Pancreas (tissue), 10 donors: ENCODE measurements at regions not wholly inside any gene's neighbourhood (a gene's known extent, or its start where the extent isn't known, plus 50 kb on each side); places are given as distances from the start of the nearest gene placed in this dataset.
"Not testable (repeated sequence)": the region's sequence is repeated elsewhere in the genome, so short reads cannot be mapped to it uniquely, and the experiment has no call there.

Experiments used
- ATAC-seq, 4 donors: fragments of 200-7000 bp; cut with Tn5 transposase; one replicate each; pipeline versions ENCODE4 v1.8.0 to v1.9.1; 2020; ENCODE audit warnings: mild to moderate bottlenecking in 4 of 4, moderate library complexity in 4 of 4
- DNase-seq, 6 donors: peaks; one replicate each; pipeline ENCODE4 v3.0.0-alpha.2; 2020
- FAIRE-seq: peaks from 2 replicates; lab custom pipeline; 2012; peaks lifted over from hg19 to GRCh38; lab: Jason Lieb, UNC
- H3K27ac ChIP-seq, 4 donors: fragments of 200-600 bp; sonication (generic); 1 replicate in 3 of 4; 2 replicates in 1 of 4; pipeline versions ENCODE4 v1.5.0 to v1.8.0; 2020
- H3K27me3 ChIP-seq, 4 donors: fragments of 200-600 bp; one replicate each; pipeline ENCODE4 v1.8.0; 2021
- H3K36me3 ChIP-seq, 3 donors: fragments of 200-600 bp; sonication (generic) in 1 of 3; one replicate each; pipeline versions ENCODE4 v1.5.0 to v1.8.0; 2020 to 2021
- H3K4me1 ChIP-seq, 3 donors: fragments of 200-600 bp; one replicate each; pipeline ENCODE4 v1.8.0; 2021
- H3K4me3 ChIP-seq, 4 donors: fragments of 200-600 bp; sonication (generic) in 2 of 4; one replicate each; pipeline versions ENCODE4 v1.5.0 to v1.8.0; 2020 to 2021
- H3K9me3 ChIP-seq, 4 donors: fragments of 200-600 bp; one replicate each; pipeline ENCODE4 v1.8.0; 2021
- WGBS, 2 donors: extraction: QIAGEN DNeasy Blood & Tissue Kit; methylation state at CpG; one replicate each; pipeline ENCODE4 v1.1.7; 2013; 5-methylcytosine and 5-hydroxymethylcytosine counted together
- intact Hi-C, 3 donors: fragments of 100-400 bp; cut with DNase I; formaldehyde crosslinking; loops; one replicate each; pipeline versions ENCODE4 v1.11.1 to v1.14.2; 2022
- TF ChIP-seq, protein P1 (sequence below), 4 donors: fragments of 200-600 bp; sonication (generic) in 3 of 4; IDR thresholded peaks; one replicate each; pipeline versions ENCODE4 v1.5.0 to v1.8.0; 2021; ENCODE audit warnings: antibody characterized with exemption in 4 of 4
- donor health status: healthy with polysubstance abuse.
- donor health status: DM: no; HTN: no; CAD: no; lungs with moderate emphysema.
- donor health status: DM: no; HTN: no; CAD: no.
- donor health status: control.
- donor health status: control.
- donor health status: Bipolar disorder and iron deficiency.
- donor health status: DM: yes; HTN: yes; CAD: no.
- donor health status: DM: no; HTN: no; CAD: no.
- donor health status: DM: no; HTN: no; CAD: no.
- donor health status: DM: yes; HTN: yes; CAD: no.

DNA sequence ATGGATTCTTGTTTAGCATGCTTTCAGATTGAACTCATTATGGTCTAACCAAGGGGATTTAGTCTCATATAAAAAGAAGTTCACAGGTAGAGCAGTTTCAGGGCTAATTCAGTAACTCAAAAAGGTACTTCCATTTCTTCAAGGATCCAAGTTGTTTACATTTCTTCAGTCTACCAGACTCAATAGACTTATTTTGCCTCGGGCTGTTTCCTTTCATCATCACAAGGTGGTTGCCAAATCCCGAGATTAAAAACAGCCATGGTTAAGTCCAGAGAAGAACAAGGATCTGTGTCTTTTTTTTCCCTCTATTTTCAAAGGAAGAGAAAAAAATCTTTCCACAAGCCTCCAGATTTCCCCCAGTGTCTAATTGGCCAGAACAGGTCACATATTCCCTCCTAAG is 69.8 kb upstream of the SNX9 start:
- H3K4me3 ChIP-seq = no peak overlapping the region
- no peaks in the 10 kb centered on the region for H3K9me3 ChIP-seq
- no peak overlapping the region for H3K27ac ChIP-seq
- H3K36me3 ChIP-seq = no peaks in the 10 kb centered on the region
- no peak for DNase-seq
- FAIRE-seq = no peak
- intact Hi-C loops = loop anchor here in 1 of 3 donors (10.0 kb wide), 1 partner anchor 312 kb away; no protein-coding TSS in a partner anchor
- no peak for ATAC-seq
- H3K27me3 ChIP-seq = no peaks in the 10 kb centered on the region
- TF ChIP-seq, protein P1, sequence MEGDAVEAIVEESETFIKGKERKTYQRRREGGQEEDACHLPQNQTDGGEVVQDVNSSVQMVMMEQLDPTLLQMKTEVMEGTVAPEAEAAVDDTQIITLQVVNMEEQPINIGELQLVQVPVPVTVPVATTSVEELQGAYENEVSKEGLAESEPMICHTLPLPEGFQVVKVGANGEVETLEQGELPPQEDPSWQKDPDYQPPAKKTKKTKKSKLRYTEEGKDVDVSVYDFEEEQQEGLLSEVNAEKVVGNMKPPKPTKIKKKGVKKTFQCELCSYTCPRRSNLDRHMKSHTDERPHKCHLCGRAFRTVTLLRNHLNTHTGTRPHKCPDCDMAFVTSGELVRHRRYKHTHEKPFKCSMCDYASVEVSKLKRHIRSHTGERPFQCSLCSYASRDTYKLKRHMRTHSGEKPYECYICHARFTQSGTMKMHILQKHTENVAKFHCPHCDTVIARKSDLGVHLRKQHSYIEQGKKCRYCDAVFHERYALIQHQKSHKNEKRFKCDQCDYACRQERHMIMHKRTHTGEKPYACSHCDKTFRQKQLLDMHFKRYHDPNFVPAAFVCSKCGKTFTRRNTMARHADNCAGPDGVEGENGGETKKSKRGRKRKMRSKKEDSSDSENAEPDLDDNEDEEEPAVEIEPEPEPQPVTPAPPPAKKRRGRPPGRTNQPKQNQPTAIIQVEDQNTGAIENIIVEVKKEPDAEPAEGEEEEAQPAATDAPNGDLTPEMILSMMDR (IDR thresholded peaks at IDR 0.05) = no peak
- no peaks in the 10 kb centered on the region for H3K4me1 ChIP-seq
- WGBS, 2 donors = 51 to 54% methylated on average over 2 of the region's 2 CpGs

DNA sequence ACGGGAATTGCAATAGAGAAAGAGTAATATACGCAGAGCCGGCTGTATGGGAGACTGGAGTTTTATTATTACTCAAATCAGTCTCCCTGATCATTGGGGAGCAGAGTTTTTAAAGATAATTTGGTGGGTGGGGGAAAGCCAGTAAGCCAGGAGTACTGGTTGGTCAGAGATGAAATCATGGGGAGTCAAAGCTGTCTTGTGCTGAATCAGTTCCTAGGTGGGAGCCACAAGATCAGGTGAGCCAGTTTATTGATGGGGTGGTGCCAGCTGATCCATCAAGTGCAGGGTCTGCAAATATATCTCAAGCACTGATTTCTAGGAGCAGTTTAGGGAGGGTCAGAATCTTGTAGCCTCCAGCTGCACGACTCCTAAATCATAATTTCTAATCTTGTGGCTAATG is 69.2 kb upstream of the SNX9 start:
- H3K4me3 ChIP-seq, DNase-seq, ATAC-seq, H3K36me3 ChIP-seq, FAIRE-seq, H3K27me3 ChIP-seq, H3K27ac ChIP-seq, H3K9me3 ChIP-seq, H3K4me1 ChIP-seq: not testable (repeated sequence)
- intact Hi-C loops = loop anchor here in 1 of 3 donors (10.0 kb wide), 1 partner anchor 311 kb away; no protein-coding TSS in a partner anchor
- WGBS, 2 donors = 83 to 86% methylated on average over 4 of the region's 4 CpGs

GRCh38 chr6:157754351-157754750 is 68.7 kb upstream of the SNX9 start:
- DNase-seq = no peak
- no peak for FAIRE-seq
- Histone ChIP-seq H3K27me3 (no peaks in the 10 kb centered on the region), H3K27ac (no peak overlapping the region), H3K36me3 (no peaks in the 10 kb centered on the region), H3K4me1 (no peaks in the 10 kb centered on the region), H3K9me3 (no peaks in the 10 kb centered on the region), H3K4me3 (no peak overlapping the region)
- WGBS, 2 donors = 80 to 89% methylated on average over 7 of the region's 7 CpGs
- TF ChIP-seq, protein P1 (IDR thresholded peaks at IDR 0.05) = no peak
- intact Hi-C loops = loop anchor here in 1 of 3 donors (10.0 kb wide), 1 partner anchor 310 kb away; no protein-coding TSS in a partner anchor
- ATAC-seq = no peak

- H3K36me3 ChIP-seq = no peaks in the 10 kb centered on the region
- no peaks in the 10 kb centered on the region for H3K4me1 ChIP-seq
- FAIRE-seq (no peak), DNase-seq (no peak), ATAC-seq (no peak)
- no peak overlapping the region for H3K27ac ChIP-seq
- H3K4me3 ChIP-seq = no peak overlapping the region
- 67 to 68% methylated on average over 12 of the region's 12 CpGs for WGBS, 2 donors
- H3K27me3 ChIP-seq = no peaks in the 10 kb centered on the region
- no peaks in the 10 kb centered on the region for H3K9me3 ChIP-seq
- intact Hi-C loops = loop anchor here in 2 of 3 donors (5.0 to 10.0 kb wide), 2 partner anchors 117 to 310 kb away; no protein-coding TSS in a partner anchor
- TF ChIP-seq, protein P1 (IDR thresholded peaks at IDR 0.05) = no peak
These were observed 67.9 kb upstream of the SNX9 start for GRCh38 chr6:157755032-157755745.

- no peak for FAIRE-seq
- intact Hi-C loops = loop anchor here in 2 of 3 donors (5.0 to 10.0 kb wide), 2 partner anchors 116 to 309 kb away; no protein-coding TSS in a partner anchor
- WGBS, 2 donors = 82 to 87% methylated on average over 3 of the region's 3 CpGs
- Histone ChIP-seq H3K4me1 (no peaks in the 10 kb centered on the region), H3K27ac (no peak overlapping the region), H3K36me3 (no peaks in the 10 kb centered on the region), H3K27me3 (no peaks in the 10 kb centered on the region), H3K4me3 (no peak overlapping the region), H3K9me3 (no peaks in the 10 kb centered on the region)
- TF ChIP-seq, protein P1 (IDR thresholded peaks at IDR 0.05) = no peak
- no peak for ATAC-seq
- DNase-seq = no peak
These were observed 67.2 kb upstream of the SNX9 start for GRCh38 chr6:157755746-157756411.
